ENCODE measurements at regions not wholly inside any gene's neighbourhood (a gene's known extent, or its start where the extent isn't known, plus 50 kb on each side); places are given as distances from the start of the nearest gene placed in this dataset.
"Not testable (repeated sequence)": the region's sequence is repeated elsewhere in the genome, so short reads cannot be mapped to it uniquely, and the experiment has no call there.

DNA sequence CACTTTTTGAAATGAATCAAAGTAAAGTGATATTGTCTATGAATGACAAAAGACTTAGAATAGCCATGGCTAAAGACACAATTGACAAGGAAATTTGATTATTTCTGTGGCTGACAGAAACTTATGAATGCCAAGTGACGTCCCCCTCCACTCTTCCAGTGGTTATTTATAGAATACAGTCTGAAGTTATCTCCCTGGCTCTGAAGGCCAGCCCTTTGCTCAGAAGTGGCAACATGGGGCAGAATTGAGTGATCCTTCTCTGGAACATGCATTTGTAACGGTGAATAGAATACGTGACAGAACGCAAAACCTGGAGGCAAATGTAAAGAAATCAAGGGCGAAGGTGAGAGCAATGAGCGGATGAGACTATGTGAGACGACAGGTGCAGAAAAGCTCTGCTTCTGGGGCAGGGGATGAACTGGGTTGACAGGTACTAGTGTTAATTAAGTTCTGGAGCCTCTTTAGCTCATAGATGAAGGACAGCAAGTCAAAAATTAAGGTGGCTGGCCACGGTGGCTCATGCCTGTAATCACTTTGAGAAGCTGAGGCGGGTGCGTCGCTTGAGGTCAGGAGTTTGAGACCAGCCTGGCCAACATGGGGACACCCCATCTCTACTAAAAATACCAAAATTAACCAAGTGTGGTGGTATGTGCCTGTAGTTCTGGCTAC, 585.7 kb upstream of the B3GAT1 start:
- H3K9me3 Mint-ChIP-seq: peaks cover 0 to 5% of the 10 kb centered on the region in 2 donors
- peaks cover 39% of the 10 kb centered on the region for H3K27me3 Mint-ChIP-seq
- no peaks in the 10 kb centered on the region for H3K4me1 Mint-ChIP-seq
- H3K27ac Mint-ChIP-seq: no peak overlapping the region
- H3K4me3 Mint-ChIP-seq: no peak overlapping the region
- DNase-seq: no peak
- ATAC-seq: no peak

- H3K4me3 Mint-ChIP-seq: no peak overlapping the region
These were observed 583.7 kb upstream of the B3GAT1 start for GRCh38 chr11:134995741-134996140.

GRCh38 chr11:134994431-134994830, 582.4 kb upstream of the B3GAT1 start:
- Mint-ChIP-seq H3K4me1 (no peaks in the 10 kb centered on the region), H3K27me3 (peaks cover 32% of the 10 kb centered on the region), H3K9me3 (no peaks in the 10 kb centered on the region), H3K4me3 (no peak overlapping the region), H3K27ac (no peak overlapping the region)
- ATAC-seq: no peak
- DNase-seq: no peak

More at GRCh38 chr11:134995741-134996140, 583.7 kb upstream of the B3GAT1 start:
- H3K27me3 Mint-ChIP-seq: peaks cover 39% of the 10 kb centered on the region
- peaks cover 0 to 1% of the 10 kb centered on the region in 2 donors for H3K9me3 Mint-ChIP-seq
- ATAC-seq (no peak), DNase-seq (no peak)
- H3K4me1 Mint-ChIP-seq: no peaks in the 10 kb centered on the region
- H3K27ac Mint-ChIP-seq: no peak overlapping the region

- no peak for ATAC-seq
- no peak overlapping the region for H3K27ac Mint-ChIP-seq
- H3K4me3 Mint-ChIP-seq: no peak overlapping the region
These were observed 581.7 kb upstream of the B3GAT1 start for GRCh38 chr11:134993691-134994243.

DNA sequence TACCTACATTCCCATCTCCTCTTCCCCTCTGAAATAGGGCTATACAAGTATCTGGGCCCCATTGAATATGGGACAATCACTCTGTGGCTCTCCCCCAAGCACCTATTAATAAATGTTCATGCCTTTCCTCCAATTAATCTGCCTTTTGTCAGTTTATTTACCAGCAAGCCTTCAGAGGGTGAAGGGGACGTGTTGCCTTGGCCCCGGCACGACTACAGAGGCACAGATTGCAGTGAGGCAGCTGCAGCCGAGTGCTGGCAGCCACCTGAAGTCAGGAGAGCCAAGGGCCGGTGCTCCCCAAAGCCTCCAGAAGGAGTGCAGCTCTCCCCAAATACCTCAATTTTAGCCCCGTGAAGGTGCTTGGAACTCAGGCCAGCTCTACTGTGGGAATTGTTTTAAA, 580.9 kb upstream of the B3GAT1 start:
- no peak for ATAC-seq
- H3K27me3 Mint-ChIP-seq: peaks cover 37% of the 10 kb centered on the region
- no peak for DNase-seq
- no peak overlapping the region for H3K27ac Mint-ChIP-seq
- H3K9me3 Mint-ChIP-seq: no peaks in the 10 kb centered on the region
- no peaks in the 10 kb centered on the region for H3K4me1 Mint-ChIP-seq
- H3K4me3 Mint-ChIP-seq: no peak overlapping the region

More at GRCh38 chr11:134993691-134994243, 581.7 kb upstream of the B3GAT1 start:
- no peak for DNase-seq
- peaks cover 31% of the 10 kb centered on the region for H3K27me3 Mint-ChIP-seq
- no peaks in the 10 kb centered on the region for H3K4me1 Mint-ChIP-seq
- H3K9me3 Mint-ChIP-seq: no peaks in the 10 kb centered on the region

DNA sequence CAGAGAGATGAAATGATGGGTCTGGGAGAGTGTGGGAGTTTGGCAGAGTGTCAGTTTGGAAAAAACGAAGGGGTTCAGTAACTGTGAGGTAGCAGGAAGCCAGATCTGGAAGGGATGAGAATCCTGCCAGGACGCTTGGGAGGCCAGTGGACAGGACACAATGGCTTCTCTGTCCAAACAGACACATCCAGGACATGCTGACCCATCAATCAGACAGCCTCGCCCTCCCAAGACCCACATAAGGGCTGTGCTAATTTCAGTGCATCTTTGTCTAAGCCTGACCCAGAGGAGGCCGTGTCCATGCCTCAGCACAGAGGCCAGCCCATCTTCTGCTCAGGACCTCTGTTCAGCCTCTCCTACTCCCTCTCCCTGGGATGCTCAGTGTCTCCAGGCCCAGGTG, 576.5 kb upstream of the B3GAT1 start:
- no peaks in the 10 kb centered on the region for H3K4me1 Mint-ChIP-seq
- H3K9me3 Mint-ChIP-seq: no peaks in the 10 kb centered on the region
- peaks cover 23% of the 10 kb centered on the region for H3K27me3 Mint-ChIP-seq
- no peak for ATAC-seq
- no peak overlapping the region for H3K27ac Mint-ChIP-seq
- no peak overlapping the region for H3K4me3 Mint-ChIP-seq
- DNase-seq: no peak

- DNase-seq: no peak
- H3K27ac Mint-ChIP-seq: no peak overlapping the region
- H3K4me3 Mint-ChIP-seq: no peak overlapping the region
These were observed 575.8 kb upstream of the B3GAT1 start for GRCh38 chr11:134987822-134988221.

GRCh38 chr11:134987223-134987768, 575.3 kb upstream of the B3GAT1 start:
- H3K4me3 Mint-ChIP-seq: no peak overlapping the region
- H3K27ac Mint-ChIP-seq: peak overlapping the region in 1 of 2 donors; percentile 24
- DNase-seq (no peak), ATAC-seq (no peak)
- H3K4me1 Mint-ChIP-seq: no peaks in the 10 kb centered on the region
- H3K27me3 Mint-ChIP-seq: peaks cover 23% of the 10 kb centered on the region
- no peaks in the 10 kb centered on the region for H3K9me3 Mint-ChIP-seq

More at GRCh38 chr11:134987822-134988221, 575.8 kb upstream of the B3GAT1 start:
- H3K4me1 Mint-ChIP-seq: no peaks in the 10 kb centered on the region
- no peak for ATAC-seq
- no peaks in the 10 kb centered on the region for H3K9me3 Mint-ChIP-seq
- H3K27me3 Mint-ChIP-seq: peaks cover 19% of the 10 kb centered on the region

GRCh38 chr11:134984421-134984820, 572.4 kb upstream of the B3GAT1 start:
- peaks cover 25% of the 10 kb centered on the region for H3K27me3 Mint-ChIP-seq
- no peaks in the 10 kb centered on the region for H3K4me1 Mint-ChIP-seq
- no peak for DNase-seq

GRCh38 chr11:134982432-134982831, 570.4 kb upstream of the B3GAT1 start:
- not testable (repeated sequence) for ATAC-seq
- peak overlapping the region in 1 of 2 donors; percentile 78 for H3K27ac Mint-ChIP-seq
- H3K27me3 Mint-ChIP-seq: peaks cover 19% of the 10 kb centered on the region

More at GRCh38 chr11:134984421-134984820, 572.4 kb upstream of the B3GAT1 start:
- ATAC-seq: no peak
- Mint-ChIP-seq H3K9me3 (no peaks in the 10 kb centered on the region), H3K4me3 (no peak overlapping the region), H3K27ac (no peak overlapping the region)

GRCh38 chr11:134981835-134982234, 569.8 kb upstream of the B3GAT1 start:
- no peak overlapping the region for H3K4me3 Mint-ChIP-seq

More at GRCh38 chr11:134982432-134982831, 570.4 kb upstream of the B3GAT1 start:
- DNase-seq, H3K4me3 Mint-ChIP-seq, H3K4me1 Mint-ChIP-seq, H3K9me3 Mint-ChIP-seq: not testable (repeated sequence)

DNA sequence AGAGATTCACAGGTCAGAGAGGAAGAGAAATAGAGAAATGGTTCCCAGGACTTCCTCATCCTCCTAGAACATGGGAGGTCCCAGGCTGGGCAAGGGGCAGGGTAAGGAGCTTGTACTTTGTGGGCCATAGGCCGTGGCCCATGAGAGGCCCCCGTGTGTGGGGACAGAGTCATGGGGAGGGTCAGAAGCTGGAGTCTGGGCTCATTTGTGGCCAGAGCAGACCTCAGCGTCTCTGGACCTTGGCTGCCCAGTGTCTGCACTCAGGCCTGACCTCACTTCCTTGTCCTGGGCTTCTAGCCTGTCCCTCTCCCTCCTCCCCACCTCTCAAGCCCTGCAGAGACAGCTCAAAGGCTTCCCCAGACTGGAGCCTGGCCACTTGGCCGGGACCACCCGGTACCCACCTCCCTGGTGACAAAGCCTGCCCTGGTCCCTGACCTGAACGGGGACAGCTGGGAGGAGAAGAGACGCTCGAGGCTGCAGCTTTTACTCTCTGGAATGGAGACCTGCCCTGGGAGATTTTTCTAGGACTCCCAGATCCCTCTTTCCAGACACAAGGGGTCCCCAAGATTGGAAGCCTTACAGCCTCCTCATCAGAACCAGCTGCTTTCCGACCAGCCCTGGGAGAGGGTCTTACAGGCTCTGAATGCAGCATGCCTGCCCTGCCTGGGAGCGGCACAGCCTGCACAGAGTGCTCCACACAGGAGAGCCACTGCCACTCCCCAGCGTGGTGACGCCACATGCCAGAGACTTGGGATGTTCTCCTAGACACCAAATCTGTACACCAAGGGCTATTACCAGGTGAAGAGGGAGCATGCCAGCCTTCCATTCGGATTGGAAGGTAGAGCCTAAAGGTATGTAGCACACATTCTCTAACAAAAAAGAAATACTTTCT, 569.0 kb upstream of the B3GAT1 start:
- Mint-ChIP-seq H3K27ac (no peak overlapping the region), H3K27me3 (peaks cover 19% of the 10 kb centered on the region), H3K4me3 (no peak overlapping the region), H3K9me3 (no peaks in the 10 kb centered on the region), H3K4me1 (no peaks in the 10 kb centered on the region)
- ATAC-seq (peak; percentile 31), DNase-seq (no peak)

More at GRCh38 chr11:134981835-134982234, 569.8 kb upstream of the B3GAT1 start:
- no peaks in the 10 kb centered on the region for H3K9me3 Mint-ChIP-seq
- no peak overlapping the region for H3K27ac Mint-ChIP-seq
- ATAC-seq: no peak
- no peaks in the 10 kb centered on the region for H3K4me1 Mint-ChIP-seq
- no peak for DNase-seq
- H3K27me3 Mint-ChIP-seq: peaks cover 19% of the 10 kb centered on the region

- DNase-seq, H3K4me3 Mint-ChIP-seq, H3K9me3 Mint-ChIP-seq, ATAC-seq, H3K4me1 Mint-ChIP-seq: not testable (repeated sequence)
- H3K27me3 Mint-ChIP-seq: peaks cover 15% of the 10 kb centered on the region
- H3K27ac Mint-ChIP-seq: peak overlapping the region in 1 of 2 donors; percentile 6
These were observed 567.0 kb upstream of the B3GAT1 start for GRCh38 chr11:134979089-134979457.

DNA sequence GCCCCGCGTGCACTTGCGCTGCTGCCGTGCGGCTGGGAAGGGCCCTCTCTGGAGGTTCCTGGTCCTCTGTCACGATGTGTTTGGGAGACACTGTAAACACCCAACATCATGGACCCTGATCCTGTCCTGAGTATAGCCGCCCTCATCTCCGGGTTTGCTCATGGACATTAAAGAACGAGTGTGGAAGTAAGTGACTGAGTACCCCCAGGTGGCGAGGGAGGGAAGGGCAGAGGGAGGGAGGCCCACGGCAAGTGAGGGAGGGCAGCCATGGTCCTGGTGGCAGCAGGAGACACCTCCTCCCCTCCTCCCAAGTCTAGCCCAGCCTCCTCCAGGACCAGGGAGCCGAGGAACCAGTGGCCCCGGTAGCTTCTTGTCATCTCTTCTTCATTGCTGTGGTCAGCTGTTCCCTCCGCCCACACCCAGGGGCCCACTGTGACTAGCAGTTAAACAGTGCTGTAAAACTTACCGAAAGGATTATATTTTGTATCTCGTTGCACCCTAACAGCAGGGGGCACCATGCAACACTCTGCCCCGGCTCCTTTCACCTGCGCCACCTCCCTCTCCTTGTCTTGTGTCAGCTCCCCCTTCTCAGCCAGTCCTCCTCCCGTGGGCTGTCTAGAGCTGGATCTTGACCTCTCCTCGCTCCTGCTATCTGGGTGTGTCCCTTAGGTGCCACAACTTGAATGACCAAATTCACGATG, 566.5 kb upstream of the B3GAT1 start:
- no peak overlapping the region for H3K27ac Mint-ChIP-seq
- no peak for DNase-seq

DNA sequence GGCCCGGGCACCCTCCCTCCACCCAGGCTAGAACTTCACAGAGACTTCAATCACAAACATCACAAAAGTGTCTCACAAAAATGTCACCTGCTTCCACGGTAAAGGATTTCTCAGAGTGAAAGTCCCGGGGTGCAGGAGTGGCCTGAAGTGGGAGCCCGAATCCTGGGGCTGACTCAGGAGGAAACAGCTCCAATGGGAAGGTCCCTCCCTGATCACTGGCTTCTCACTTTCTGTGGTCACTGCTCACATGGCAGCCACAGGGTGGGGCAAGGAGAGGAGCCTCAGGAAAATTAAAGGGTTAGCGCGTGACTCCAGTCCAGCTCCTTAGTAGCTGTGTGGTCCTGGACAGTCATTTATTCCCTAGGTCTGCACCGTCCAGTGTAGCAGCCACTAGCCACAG, 564.5 kb upstream of the B3GAT1 start:
- no peak for DNase-seq
- H3K27me3 Mint-ChIP-seq: no peaks in the 10 kb centered on the region
- no peak overlapping the region for H3K27ac Mint-ChIP-seq

More for the DNA sequence above, 566.5 kb upstream of the B3GAT1 start:
- no peaks in the 10 kb centered on the region for H3K9me3 Mint-ChIP-seq
- H3K4me1 Mint-ChIP-seq: no peaks in the 10 kb centered on the region
- H3K27me3 Mint-ChIP-seq: peaks cover 10% of the 10 kb centered on the region
- H3K4me3 Mint-ChIP-seq: no peak overlapping the region
- no peak for ATAC-seq

More for the DNA sequence above, 564.5 kb upstream of the B3GAT1 start:
- no peak overlapping the region for H3K4me3 Mint-ChIP-seq
- no peaks in the 10 kb centered on the region for H3K9me3 Mint-ChIP-seq
- no peak for ATAC-seq
- H3K4me1 Mint-ChIP-seq: no peaks in the 10 kb centered on the region
